HG03520 (cell line): ENCODE measurements at regions not wholly inside any gene's neighbourhood (a gene's known extent, or its start where the extent isn't known, plus 50 kb on each side); places are given as distances from the start of the nearest gene placed in this dataset.

Experiments
- ATAC-seq: cut with Tn5 transposase; IDR thresholded peaks from one replicate; pipeline ENCODE4 v1.9.1; 2021; ENCODE audit warnings: mild to moderate bottlenecking, moderate library complexity; ENCODE audit not compliant: unreplicated experiment

- no peak for ATAC-seq
Observed at GRCh38 chr10:88162852-88163251, 299.4 kb downstream of the PTEN start.

- no peak for ATAC-seq
Observed at GRCh38 chr10:88163572-88163971, 300.1 kb downstream of the PTEN start.

- no peak for ATAC-seq
Observed at GRCh38 chr10:88164471-88164870, 301.0 kb downstream of the PTEN start.

- no peak for ATAC-seq
Observed at GRCh38 chr10:88165849-88166271, 302.4 kb downstream of the PTEN start.

GRCh38 chr10:88168171-88169036, 305.0 kb downstream of the PTEN start:
- ATAC-seq: no peak

GRCh38 chr10:88169037-88169319, 305.6 kb downstream of the PTEN start:
- no peak for ATAC-seq

GRCh38 chr10:88170628-88171027, 307.2 kb downstream of the PTEN start:
- ATAC-seq: no peak

- no peak for ATAC-seq
Observed at GRCh38 chr10:88172159-88172558, 308.7 kb downstream of the PTEN start.

GRCh38 chr10:88174391-88174790, 311.0 kb downstream of the PTEN start:
- no peak for ATAC-seq

GRCh38 chr10:88178758-88179157, 315.3 kb downstream of the PTEN start:
- no peak for ATAC-seq

- no peak for ATAC-seq
Observed at GRCh38 chr10:88179831-88180230, 316.4 kb downstream of the PTEN start.

GRCh38 chr10:88181902-88182600, 318.6 kb downstream of the PTEN start:
- no peak for ATAC-seq

GRCh38 chr10:88182601-88182930, 319.1 kb downstream of the PTEN start:
- ATAC-seq: no peak

GRCh38 chr10:88184543-88185297, 321.3 kb downstream of the PTEN start:
- ATAC-seq: no peak

GRCh38 chr10:88185830-88186229, 322.4 kb downstream of the PTEN start:
- no peak for ATAC-seq

- ATAC-seq: no peak
Observed at GRCh38 chr10:88186335-88186734, 322.9 kb downstream of the PTEN start.

GRCh38 chr10:88187472-88187871, 324.0 kb downstream of the PTEN start:
- no peak for ATAC-seq

GRCh38 chr10:88190123-88190522, 326.7 kb downstream of the PTEN start:
- no peak for ATAC-seq

GRCh38 chr10:88190540-88191235, 327.3 kb downstream of the PTEN start:
- ATAC-seq: no peak

- no peak for ATAC-seq
Observed at GRCh38 chr10:88193018-88193417, 329.6 kb downstream of the PTEN start.
